Ovary (tissue), 7 donors: ENCODE measurements at regions not wholly inside any gene's neighbourhood (a gene's known extent, or its start where the extent isn't known, plus 50 kb on each side); places are given as distances from the start of the nearest gene placed in this dataset.

Source experiments
- DNase-seq, 5 donors: peaks; one replicate each; pipeline ENCODE4 v3.0.0-alpha.2; 2019 to 2020
- H3K27ac ChIP-seq, 2 donors: fragments of 200-600 bp; one replicate each; pipeline versions ENCODE4 v1.5.1 to v1.8.0; 2019 to 2022
- H3K27me3 ChIP-seq: fragments of 200-600 bp; one replicate; pipeline ENCODE4 v1.8.0; 2022
- H3K36me3 ChIP-seq: fragments of 200-600 bp; sonication (generic); one replicate; pipeline ENCODE4 v1.5.1; 2019
- H3K4me1 ChIP-seq: one replicate; pipeline ENCODE4 v1.8.1; 2013; ENCODE audit warnings: mild to moderate bottlenecking, moderate library complexity; ENCODE audit not compliant: insufficient read depth
- H3K4me3 ChIP-seq: fragments of 200-600 bp; sonication (generic); one replicate; pipeline ENCODE4 v1.5.1; 2017
- H3K9me3 ChIP-seq, 2 donors: fragments of 200-600 bp in 1 of 2; sonication (generic) in 1 of 2; one replicate each; pipeline versions ENCODE4 v1.5.1 to v1.8.1; 2013 to 2019; ENCODE audit warnings: mild to moderate bottlenecking in 1 of 2, moderate library complexity in 1 of 2
- CTCF ChIP-seq, 3 donors: fragments of 450-650 bp in 2 of 3; fragments of 200-600 bp in 1 of 3; IDR thresholded peaks; one replicate each; pipeline versions ENCODE4 v1.5.1 to v1.8.0; 2016 to 2022; ENCODE audit warnings: antibody characterized with exemption in 3 of 3, mild to moderate bottlenecking in 1 of 3
- EP300 ChIP-seq: sonication (generic); formaldehyde crosslinking; IDR thresholded peaks from one replicate; pipeline ENCODE4 v1.6.1; 2017; ENCODE audit warnings: antibody characterized with exemption
- POLR2A ChIP-seq: fragments of 450-650 bp; IDR thresholded peaks from one replicate; pipeline ENCODE4 v1.6.1; 2017; ENCODE audit warnings: antibody characterized with exemption, mild to moderate bottlenecking, moderate library complexity
- WGBS, 3 donors: extraction: QIAGEN DNeasy Blood & Tissue Kit in 1 of 3; methylation state at CpG; one replicate each; pipeline versions ENCODE4 v1.1.5 to v1.1.7; 2013 to 2017; 5-methylcytosine and 5-hydroxymethylcytosine counted together
- intact Hi-C, 4 donors: fragments of 100-400 bp; cut with DNase I; formaldehyde crosslinking; loops; one replicate each; pipeline versions ENCODE4 v1.11.0 to v1.15.1; 2022 to 2023
- donor health status: DM: no; HTN: no; CAD: no; lungs with moderate emphysema.
- donor health status: DM: no; HTN: no; CAD: no.
- donor health status: Bipolar disorder and iron deficiency.
- donor health status: DM: no; HTN: no; CAD: no.
- donor health status: DM: yes; HTN: yes; CAD: no.

DNA sequence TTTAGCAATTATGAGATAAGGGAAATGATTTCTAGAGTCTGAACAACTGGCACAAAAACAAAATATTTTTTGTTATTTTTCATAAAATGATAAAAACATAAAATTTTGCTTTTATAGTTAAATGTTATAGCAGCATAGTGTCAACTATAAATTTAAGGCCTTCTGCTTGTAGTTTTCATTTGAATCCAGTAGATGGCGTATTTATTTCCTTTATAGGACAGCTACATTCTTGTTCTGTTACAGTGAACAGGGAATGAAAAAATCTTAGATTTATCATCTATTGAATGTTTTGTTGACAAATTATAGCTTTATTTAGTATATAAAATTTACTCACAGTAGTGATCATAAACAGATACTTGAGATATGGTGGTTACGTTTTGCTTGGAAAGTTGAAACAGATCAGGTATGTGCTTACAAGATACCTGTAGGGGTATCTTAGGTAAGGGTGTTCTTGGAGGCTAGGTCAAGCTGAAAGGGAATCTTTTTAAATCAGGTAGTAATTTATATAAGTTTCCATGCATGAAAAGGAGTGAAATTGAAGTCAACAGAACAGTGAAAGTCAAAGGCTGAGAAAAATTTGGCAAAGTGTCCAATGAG lies 239.3 kb upstream of the GRIN3A start:
- Histone ChIP-seq H3K9me3 (no peaks in the 10 kb centered on the region), H3K4me1 (no peaks in the 10 kb centered on the region), H3K27ac (no peak overlapping the region), H3K36me3 (no peaks in the 10 kb centered on the region), H3K4me3 (no peak overlapping the region), H3K27me3 (no peaks in the 10 kb centered on the region)
- no peak for TF ChIP-seq EP300
- intact Hi-C loops = no loop called here
- no peak for DNase-seq
- 1 to 2% (median 2%) methylated on average over 2 of the region's 2 CpGs for WGBS, 3 donors

DNA sequence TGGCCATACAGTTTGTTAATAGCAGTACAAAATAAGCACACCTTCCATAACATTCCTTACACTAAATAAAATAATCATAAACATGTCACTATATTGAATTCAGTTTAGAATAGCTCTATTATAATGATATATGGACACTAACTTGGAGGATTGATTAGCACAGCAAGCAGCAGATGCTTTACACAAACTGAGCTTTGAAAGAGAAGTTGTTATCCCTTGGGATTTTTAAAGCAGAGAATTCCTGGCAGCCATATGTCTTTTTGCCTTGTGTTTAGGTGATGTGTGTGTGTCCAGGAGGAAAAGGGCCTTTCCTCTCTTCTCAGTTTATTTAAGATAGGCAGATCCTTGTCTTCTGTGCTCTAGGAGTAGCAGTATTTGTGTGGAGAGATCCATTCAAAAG lies 232.2 kb upstream of the GRIN3A start:
- intact Hi-C loops = no loop called here
- no peaks in the 10 kb centered on the region for H3K9me3 ChIP-seq
- H3K36me3 ChIP-seq = no peaks in the 10 kb centered on the region
- no peak for DNase-seq
- no peak overlapping the region for H3K27ac ChIP-seq
- no peaks in the 10 kb centered on the region for H3K27me3 ChIP-seq
- H3K4me1 ChIP-seq = no peaks in the 10 kb centered on the region
- H3K4me3 ChIP-seq = no peak overlapping the region
- TF ChIP-seq POLR2A (no peak), CTCF (IDR thresholded peaks at IDR 0.05) (no peak), EP300 (no peak)

- Histone ChIP-seq H3K27ac (no peak overlapping the region), H3K4me3 (no peak overlapping the region), H3K27me3 (no peaks in the 10 kb centered on the region), H3K36me3 (no peaks in the 10 kb centered on the region), H3K9me3 (no peaks in the 10 kb centered on the region), H3K4me1 (no peaks in the 10 kb centered on the region)
- intact Hi-C loops = no loop called here
- DNase-seq = no peak
- no peak for TF ChIP-seq POLR2A
- no peak for TF ChIP-seq EP300
- TF ChIP-seq CTCF (IDR thresholded peaks at IDR 0.05) = no peak
- 93 to 96% (median 95%) methylated on average over 1 of the region's 1 CpG for WGBS, 3 donors
Observed at GRCh38 chr9:101968392-101968791, 229.9 kb upstream of the GRIN3A start.

GRCh38 chr9:101966691-101967090 lies 228.2 kb upstream of the GRIN3A start:
- TF ChIP-seq CTCF (IDR thresholded peaks at IDR 0.05) (no peak), EP300 (no peak), POLR2A (no peak)
- Histone ChIP-seq H3K4me3 (no peak overlapping the region), H3K4me1 (no peaks in the 10 kb centered on the region), H3K9me3 (no peaks in the 10 kb centered on the region), H3K27ac (no peak overlapping the region), H3K27me3 (peaks cover 2% of the 10 kb centered on the region), H3K36me3 (no peaks in the 10 kb centered on the region)
- intact Hi-C loops = no loop called here
- no peak for DNase-seq
- 28 to 43% (median 37%) methylated on average over 1 of the region's 1 CpG for WGBS, 3 donors

GRCh38 chr9:101957705-101958104 lies 219.3 kb upstream of the GRIN3A start:
- intact Hi-C loops = no loop called here
- H3K27me3 ChIP-seq = no peaks in the 10 kb centered on the region
- H3K9me3 ChIP-seq = no peaks in the 10 kb centered on the region
- no peaks in the 10 kb centered on the region for H3K4me1 ChIP-seq
- no peak overlapping the region for H3K27ac ChIP-seq
- DNase-seq = no peak
- WGBS, 3 donors = 76 to 88% (median 84%) methylated on average over 2 of the region's 2 CpGs
- no peak overlapping the region for H3K4me3 ChIP-seq
- TF ChIP-seq CTCF (IDR thresholded peaks at IDR 0.05) (no peak), POLR2A (no peak), EP300 (no peak)
- H3K36me3 ChIP-seq = no peaks in the 10 kb centered on the region
